Thymus (tissue), 11 donors: ENCODE measurements at regions not wholly inside any gene's neighbourhood (a gene's known extent, or its start where the extent isn't known, plus 50 kb on each side); places are given as distances from the start of the nearest gene placed in this dataset.

Experiments used
- DNase-seq, 9 donors: peaks; one replicate each; pipeline ENCODE4 v3.0.0-alpha.2; 2013; ENCODE audit warnings: low spot score in 9 of 9, low read depth in 6 of 9, missing footprints in 1 of 9
- H3K27ac ChIP-seq, 2 donors: one replicate each; pipeline ENCODE4 v1.5.1; 2013; ENCODE audit warnings: control low read depth in 1 of 2, low read depth in 1 of 2, low read length in 1 of 2, mild to moderate bottlenecking in 1 of 2, moderate library complexity in 1 of 2
- H3K27me3 ChIP-seq, 2 donors: one replicate each; pipeline ENCODE4 v1.5.1; 2013; ENCODE audit warnings: low read length in 1 of 2; ENCODE audit not compliant: control insufficient read depth in 2 of 2, insufficient read depth in 1 of 2
- H3K36me3 ChIP-seq, 2 donors: one replicate each; pipeline ENCODE4 v1.5.1; 2013; ENCODE audit warnings: low read length in 1 of 2, mild to moderate bottlenecking in 1 of 2, moderate library complexity in 1 of 2; ENCODE audit not compliant: control insufficient read depth in 2 of 2, insufficient read depth in 2 of 2
- H3K4me1 ChIP-seq, 2 donors: one replicate each; pipeline ENCODE4 v1.5.1; 2013; ENCODE audit warnings: low read length in 2 of 2; ENCODE audit not compliant: control insufficient read depth in 2 of 2, insufficient read depth in 2 of 2
- H3K4me3 ChIP-seq, 2 donors: one replicate each; pipeline ENCODE4 v1.5.1; 2013; ENCODE audit warnings: low read length in 2 of 2, control low read depth in 1 of 2, mild to moderate bottlenecking in 1 of 2
- H3K9me3 ChIP-seq, 2 donors: one replicate each; pipeline ENCODE4 v1.5.1; 2013; ENCODE audit warnings: low read length in 1 of 2, mild to moderate bottlenecking in 1 of 2; ENCODE audit not compliant: control insufficient read depth in 2 of 2, insufficient read depth in 1 of 2
- WGBS: extraction: QIAGEN DNeasy Blood & Tissue Kit; methylation state at CpG from one replicate; pipeline ENCODE4 v1.1.7; 2013; 5-methylcytosine and 5-hydroxymethylcytosine counted together
- donor health status: healthy.

DNA sequence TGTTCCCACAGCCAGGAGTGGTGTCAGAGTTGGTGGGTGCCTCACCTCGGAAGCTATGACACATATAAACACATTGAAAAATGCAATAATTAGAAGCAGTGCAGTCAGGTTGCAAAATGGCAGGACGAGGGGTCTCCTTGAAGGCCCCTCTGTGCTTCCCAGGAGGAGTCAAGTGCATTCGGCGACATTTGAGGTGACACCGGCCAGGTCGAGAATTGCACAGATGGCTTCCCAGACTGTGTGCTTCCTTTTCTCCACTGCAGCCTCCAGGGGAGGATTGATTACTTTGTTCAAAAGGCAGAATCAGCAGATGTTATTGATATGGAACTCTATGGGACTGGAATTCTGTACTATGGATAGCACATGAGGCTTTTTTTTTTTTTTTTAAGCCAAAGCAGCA, 163.2 kb downstream of the MINAR1 start:
- Histone ChIP-seq H3K27me3 (no peaks in the 10 kb centered on the region), H3K27ac (no peak overlapping the region), H3K9me3 (no peaks in the 10 kb centered on the region), H3K4me1 (no peaks in the 10 kb centered on the region), H3K36me3 (no peaks in the 10 kb centered on the region), H3K4me3 (no peak overlapping the region)
- 95% methylated on average over 6 of the region's 6 CpGs for WGBS
- no peak for DNase-seq

DNA sequence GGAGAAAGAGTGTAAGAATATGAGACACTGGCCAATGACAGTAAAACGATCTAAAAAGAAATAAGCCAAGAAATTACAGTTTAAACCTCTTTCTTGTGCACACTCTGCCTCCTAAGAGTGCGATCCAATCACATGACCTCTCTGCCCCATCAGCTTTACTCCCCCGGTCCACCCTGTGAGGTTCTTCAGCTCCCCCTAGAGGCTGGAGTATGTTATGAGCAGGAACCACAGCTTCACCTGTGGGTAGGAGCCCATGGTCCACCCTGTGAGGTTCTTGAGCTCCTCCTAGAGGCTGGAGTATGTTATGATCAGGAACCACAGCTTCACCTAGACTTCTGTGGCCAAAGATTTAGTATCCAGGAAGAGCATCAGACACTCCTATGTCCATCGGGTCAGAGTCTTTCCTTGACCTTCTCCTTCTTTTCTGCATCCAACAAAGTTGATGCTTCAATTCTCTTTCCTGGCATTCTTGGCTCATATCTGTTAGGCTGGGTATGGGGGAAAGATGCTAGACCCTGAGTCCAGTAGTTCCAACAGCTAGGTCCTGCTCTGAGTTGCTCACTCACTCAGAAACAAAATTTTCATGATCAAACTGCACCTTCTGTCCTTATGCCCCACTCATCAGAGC, 164.0 kb downstream of the MINAR1 start:
- H3K36me3 ChIP-seq = no peaks in the 10 kb centered on the region
- no peak overlapping the region for H3K4me3 ChIP-seq
- H3K27me3 ChIP-seq = no peaks in the 10 kb centered on the region
- no peak overlapping the region for H3K27ac ChIP-seq
- no peaks in the 10 kb centered on the region for H3K4me1 ChIP-seq
- peak; percentile 27 to 86 (median 64) for DNase-seq
- H3K9me3 ChIP-seq = no peaks in the 10 kb centered on the region
- WGBS = 41% methylated on average over 4 of the region's 4 CpGs

DNA sequence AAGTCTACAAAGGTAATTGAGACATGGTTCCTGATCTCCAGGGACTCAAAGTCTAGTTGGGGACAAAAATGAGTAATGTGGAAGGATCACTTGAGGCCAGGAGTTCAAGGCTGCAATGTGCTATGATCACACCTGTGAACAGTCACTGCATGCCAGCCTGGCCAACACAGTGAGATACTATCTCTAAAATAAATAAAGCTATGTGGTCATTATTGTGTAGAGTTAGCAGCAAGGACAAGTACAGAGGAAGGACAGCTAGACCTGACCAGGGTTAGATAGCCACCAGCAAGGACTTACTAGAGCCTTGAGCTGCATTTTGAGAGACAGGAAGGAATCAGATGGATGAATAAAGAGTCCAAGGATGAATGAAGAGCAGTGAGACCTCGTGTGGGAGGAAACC, 166.5 kb downstream of the MINAR1 start:
- Histone ChIP-seq H3K36me3 (no peaks in the 10 kb centered on the region), H3K27me3 (no peaks in the 10 kb centered on the region), H3K27ac (no peak overlapping the region), H3K4me3 (no peak overlapping the region), H3K4me1 (no peaks in the 10 kb centered on the region), H3K9me3 (no peaks in the 10 kb centered on the region)
- DNase-seq = no peak
- WGBS = 77% methylated on average over 1 of the region's 1 CpG

DNA sequence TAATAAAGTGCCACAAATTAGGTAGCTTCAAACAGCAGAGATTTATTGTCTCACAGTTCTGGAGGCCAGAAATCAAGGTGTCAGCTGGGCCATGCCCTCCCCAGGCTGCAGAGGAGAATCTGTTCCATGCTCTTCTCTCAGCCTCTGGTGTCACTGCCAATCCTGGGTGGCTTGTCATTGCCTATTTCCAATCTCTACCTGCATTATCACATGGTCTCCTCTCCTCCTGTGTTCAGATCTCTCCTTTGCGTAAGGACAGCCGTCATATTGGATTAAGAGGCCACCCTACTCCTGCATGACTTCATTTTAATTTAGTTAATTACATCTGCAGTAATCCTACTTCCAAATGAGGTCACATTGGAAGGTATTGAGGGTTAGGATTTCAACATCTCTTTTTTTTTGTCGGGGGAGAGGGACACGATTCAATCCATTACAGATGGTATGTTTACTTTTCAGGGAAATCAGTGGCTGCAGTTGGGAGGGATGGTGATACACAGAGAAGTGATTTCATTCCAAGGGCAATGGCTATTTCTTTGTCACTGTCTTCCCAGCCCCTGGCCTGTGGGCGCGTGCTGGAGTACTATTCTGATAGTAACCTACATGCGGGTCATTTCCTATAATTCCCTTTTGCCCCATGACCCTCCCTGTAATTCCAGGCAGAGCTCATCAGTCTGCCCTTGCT, 169.4 kb downstream of the MINAR1 start:
- H3K27ac ChIP-seq = no peak overlapping the region
- 88% methylated on average over 7 of the region's 7 CpGs for WGBS
- no peaks in the 10 kb centered on the region for H3K9me3 ChIP-seq
- no peaks in the 10 kb centered on the region for H3K27me3 ChIP-seq
- H3K4me1 ChIP-seq = no peaks in the 10 kb centered on the region
- H3K4me3 ChIP-seq = no peak overlapping the region
- no peak for DNase-seq
- H3K36me3 ChIP-seq = no peaks in the 10 kb centered on the region

DNA sequence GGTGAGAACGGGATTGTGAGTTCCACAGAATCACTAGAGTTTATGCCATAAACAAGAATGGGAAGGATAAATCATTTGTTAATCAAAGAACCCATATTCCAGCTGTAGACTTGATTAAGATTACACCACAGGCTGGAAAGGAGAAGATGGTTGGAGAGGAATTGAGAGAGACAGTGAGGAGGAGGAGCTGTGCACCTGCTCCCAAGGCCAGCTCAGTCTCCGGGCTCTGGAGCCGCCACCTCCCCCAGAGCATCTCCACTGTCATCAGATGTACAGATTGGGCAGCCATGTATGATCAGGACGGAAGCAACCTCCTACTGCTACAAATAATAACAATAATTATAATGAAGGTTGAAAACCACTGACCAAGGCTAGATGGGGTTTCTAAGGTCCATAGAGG, 170.0 kb downstream of the MINAR1 start:
- no peak overlapping the region for H3K27ac ChIP-seq
- H3K4me3 ChIP-seq = no peak overlapping the region
- 93% methylated on average over 4 of the region's 4 CpGs for WGBS
- H3K36me3 ChIP-seq = no peaks in the 10 kb centered on the region
- no peak for DNase-seq
- H3K9me3 ChIP-seq = no peaks in the 10 kb centered on the region
- no peaks in the 10 kb centered on the region for H3K4me1 ChIP-seq
- no peaks in the 10 kb centered on the region for H3K27me3 ChIP-seq

DNA sequence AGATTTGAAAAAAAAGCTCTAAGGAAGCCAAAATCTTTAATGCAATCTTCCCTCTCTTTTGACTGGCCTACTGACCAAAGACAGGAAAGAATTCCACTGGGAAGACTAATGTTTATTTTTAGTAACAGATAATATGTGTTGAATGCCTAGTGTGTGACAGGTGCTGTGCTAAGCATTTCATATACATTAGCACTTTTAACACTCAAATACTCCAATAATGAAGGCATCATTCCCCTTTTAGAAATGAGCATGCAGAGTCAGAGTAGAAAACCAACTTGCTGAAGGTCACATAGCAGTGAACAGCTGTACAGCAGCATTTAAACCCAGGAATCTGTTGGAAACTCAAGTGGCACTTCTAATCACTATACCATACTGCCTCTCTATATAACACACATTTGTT, 170.6 kb downstream of the MINAR1 start:
- H3K9me3 ChIP-seq = no peaks in the 10 kb centered on the region
- no peaks in the 10 kb centered on the region for H3K27me3 ChIP-seq
- DNase-seq = no peak

DNA sequence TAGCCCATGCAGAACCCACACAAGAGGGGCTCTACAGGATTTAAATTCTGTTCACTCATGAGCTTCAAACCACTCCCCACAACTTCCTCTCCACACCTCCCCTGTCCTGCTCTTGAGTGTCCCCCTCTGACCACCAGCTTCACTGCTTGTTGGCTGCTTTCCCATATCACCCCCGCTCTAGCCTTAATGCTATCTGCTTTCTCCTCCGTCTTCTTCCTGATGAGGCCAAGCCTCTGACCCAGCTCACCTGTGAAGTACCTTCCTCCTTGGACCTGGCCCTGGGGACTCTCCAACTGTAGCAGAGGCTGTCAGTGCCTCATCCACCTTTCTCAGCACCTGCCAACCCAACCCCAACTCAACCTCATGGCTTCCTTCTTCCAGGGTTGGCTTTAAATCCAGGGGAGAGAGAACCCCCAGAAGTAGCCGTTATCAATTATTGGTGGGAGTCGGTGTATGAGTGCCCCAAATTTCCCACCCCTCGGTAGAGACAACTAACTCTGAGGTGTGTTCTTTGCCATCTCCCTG, 174.8 kb downstream of the MINAR1 start:
- Histone ChIP-seq H3K27ac (no peak overlapping the region), H3K36me3 (no peaks in the 10 kb centered on the region), H3K4me3 (no peak overlapping the region), H3K4me1 (no peaks in the 10 kb centered on the region), H3K27me3 (no peaks in the 10 kb centered on the region), H3K9me3 (no peaks in the 10 kb centered on the region)
- WGBS = 97% methylated on average over 5 of the region's 5 CpGs
- DNase-seq = no peak

More for the DNA sequence above, 170.6 kb downstream of the MINAR1 start:
- Histone ChIP-seq H3K36me3 (no peaks in the 10 kb centered on the region), H3K27ac (no peak overlapping the region), H3K4me1 (no peaks in the 10 kb centered on the region), H3K4me3 (no peak overlapping the region)

DNA sequence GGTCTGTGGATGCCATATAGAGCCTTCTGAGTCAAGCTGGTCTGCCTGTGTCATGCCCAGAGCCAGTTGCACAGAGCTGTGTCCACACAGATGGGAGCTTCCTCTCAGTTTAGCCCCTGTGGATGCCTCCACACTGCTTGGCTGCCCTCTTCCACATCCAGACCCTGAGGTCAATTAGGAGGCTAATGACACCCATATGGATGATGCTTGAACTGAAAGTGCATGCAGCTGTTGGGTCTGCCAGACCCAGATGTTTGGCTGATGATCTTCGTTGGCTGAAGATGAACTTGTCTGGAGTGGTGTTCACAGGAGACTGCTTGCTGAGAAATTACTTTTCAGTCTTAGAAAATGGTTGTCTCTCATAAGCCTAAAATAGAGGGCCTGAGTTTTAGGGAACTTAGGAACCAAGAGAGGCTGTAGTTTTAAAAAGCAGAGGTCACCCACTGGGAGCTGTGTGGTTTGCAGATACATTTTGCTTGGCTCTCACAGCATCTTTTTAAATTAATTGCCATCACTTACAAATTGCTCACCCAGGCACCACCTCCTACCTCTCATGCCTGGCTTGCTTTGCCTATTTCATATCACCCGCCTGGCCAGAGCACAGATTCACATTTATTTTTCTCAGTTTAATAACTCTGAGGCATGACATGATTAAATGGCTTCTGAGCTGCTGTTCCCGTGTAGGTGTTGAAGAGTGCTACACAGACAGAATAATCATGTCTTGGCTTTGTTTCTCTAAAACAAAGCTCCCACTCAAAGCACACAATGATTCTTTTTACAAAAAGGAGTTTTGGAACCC, 176.1 kb downstream of the MINAR1 start:
- Histone ChIP-seq H3K4me1 (no peaks in the 10 kb centered on the region), H3K27ac (no peak overlapping the region), H3K27me3 (no peaks in the 10 kb centered on the region), H3K9me3 (no peaks in the 10 kb centered on the region), H3K36me3 (no peaks in the 10 kb centered on the region), H3K4me3 (no peak overlapping the region)
- WGBS = 92% methylated on average over 3 of the region's 3 CpGs
- DNase-seq = no peak

DNA sequence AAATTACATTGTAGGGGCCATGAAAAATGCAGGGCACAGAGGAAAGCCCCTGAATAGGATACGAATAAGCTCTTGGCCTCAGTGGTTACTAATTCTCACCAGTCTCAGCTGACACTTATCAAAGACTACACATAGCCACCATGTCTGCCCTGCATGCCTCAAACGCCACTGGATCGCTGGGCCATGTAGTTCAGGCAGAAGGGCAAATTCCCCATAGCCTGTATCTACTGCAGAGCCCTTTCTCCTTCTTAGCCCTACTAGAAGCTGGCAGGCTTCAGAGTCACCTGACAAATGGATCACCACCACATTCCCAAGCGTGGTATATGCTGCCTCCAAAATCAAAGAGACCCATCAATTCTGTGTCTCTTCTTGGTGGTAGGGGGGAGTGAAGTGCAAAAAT, 177.4 kb downstream of the MINAR1 start:
- Histone ChIP-seq H3K27me3 (no peaks in the 10 kb centered on the region), H3K9me3 (no peaks in the 10 kb centered on the region), H3K4me1 (no peaks in the 10 kb centered on the region), H3K27ac (no peak overlapping the region), H3K4me3 (no peak overlapping the region), H3K36me3 (no peaks in the 10 kb centered on the region)
- no peak for DNase-seq
- WGBS = 93% methylated on average over 4 of the region's 4 CpGs
